Tibial nerve (tissue), 4 donors: ENCODE measurements at regions not wholly inside any gene's neighbourhood (a gene's known extent, or its start where the extent isn't known, plus 50 kb on each side); places are given as distances from the start of the nearest gene placed in this dataset.

Source experiments
- EP300 ChIP-seq, 2 donors: sonication (generic); formaldehyde crosslinking; IDR thresholded peaks; one replicate each; pipeline ENCODE4 v1.6.1; 2017; ENCODE audit warnings: antibody characterized with exemption in 2 of 2, mild to moderate bottlenecking in 1 of 2
- POLR2A ChIP-seq, 2 donors: fragments of 450-650 bp; IDR thresholded peaks; one replicate each; pipeline ENCODE4 v1.6.1; 2017; ENCODE audit warnings: antibody characterized with exemption in 2 of 2, mild to moderate bottlenecking in 2 of 2, moderate library complexity in 2 of 2
- TF ChIP-seq, protein P1 (sequence below), 5 experiments: fragments of 200-600 bp in 3 of 5; fragments of 450-650 bp in 2 of 5; sonication (generic) in 3 of 5; IDR thresholded peaks; one replicate each; pipeline ENCODE4 v1.5.1; 2016 to 2019; ENCODE audit warnings: antibody characterized with exemption in 5 of 5, mild to moderate bottlenecking in 3 of 5, moderate library complexity in 2 of 5

DNA sequence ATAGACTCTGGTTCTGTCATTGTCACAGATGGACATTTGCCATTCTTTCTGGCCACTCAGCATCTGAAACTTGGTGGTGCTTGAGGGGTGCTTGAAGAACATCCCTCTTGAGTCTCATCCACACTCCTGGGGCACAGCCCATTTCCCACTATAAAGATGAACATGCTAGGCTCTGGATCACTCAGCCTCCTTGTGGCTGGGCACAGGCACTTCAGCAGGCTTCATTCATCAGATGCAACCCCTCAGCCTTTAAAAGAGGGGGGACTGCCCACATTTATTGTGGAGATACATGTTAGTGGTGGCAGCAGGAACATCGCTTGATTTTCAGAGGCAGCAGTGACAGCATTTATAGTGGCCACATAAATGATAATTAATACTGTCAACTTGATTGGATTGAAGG is 124.7 kb upstream of the NIPBL start:
- TF ChIP-seq POLR2A (IDR thresholded peaks at IDR 0.05) = no peak
- TF ChIP-seq, protein P1, sequence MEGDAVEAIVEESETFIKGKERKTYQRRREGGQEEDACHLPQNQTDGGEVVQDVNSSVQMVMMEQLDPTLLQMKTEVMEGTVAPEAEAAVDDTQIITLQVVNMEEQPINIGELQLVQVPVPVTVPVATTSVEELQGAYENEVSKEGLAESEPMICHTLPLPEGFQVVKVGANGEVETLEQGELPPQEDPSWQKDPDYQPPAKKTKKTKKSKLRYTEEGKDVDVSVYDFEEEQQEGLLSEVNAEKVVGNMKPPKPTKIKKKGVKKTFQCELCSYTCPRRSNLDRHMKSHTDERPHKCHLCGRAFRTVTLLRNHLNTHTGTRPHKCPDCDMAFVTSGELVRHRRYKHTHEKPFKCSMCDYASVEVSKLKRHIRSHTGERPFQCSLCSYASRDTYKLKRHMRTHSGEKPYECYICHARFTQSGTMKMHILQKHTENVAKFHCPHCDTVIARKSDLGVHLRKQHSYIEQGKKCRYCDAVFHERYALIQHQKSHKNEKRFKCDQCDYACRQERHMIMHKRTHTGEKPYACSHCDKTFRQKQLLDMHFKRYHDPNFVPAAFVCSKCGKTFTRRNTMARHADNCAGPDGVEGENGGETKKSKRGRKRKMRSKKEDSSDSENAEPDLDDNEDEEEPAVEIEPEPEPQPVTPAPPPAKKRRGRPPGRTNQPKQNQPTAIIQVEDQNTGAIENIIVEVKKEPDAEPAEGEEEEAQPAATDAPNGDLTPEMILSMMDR (IDR thresholded peaks at IDR 0.05) = no peak
- TF ChIP-seq EP300 (IDR thresholded peaks at IDR 0.05) = no peak
